HG03565 (cell line): ENCODE measurements at regions not wholly inside any gene's neighbourhood (a gene's known extent, or its start where the extent isn't known, plus 50 kb on each side); places are given as distances from the start of the nearest gene placed in this dataset.
A peak's percentile ranks its signal among the peaks of the same experiment; 100 is the strongest.

Source experiments
- ATAC-seq: cut with Tn5 transposase; IDR thresholded peaks from one replicate; pipeline ENCODE4 v1.9.1; 2021; ENCODE audit warnings: mild to moderate bottlenecking, moderate library complexity; ENCODE audit not compliant: unreplicated experiment

DNA sequence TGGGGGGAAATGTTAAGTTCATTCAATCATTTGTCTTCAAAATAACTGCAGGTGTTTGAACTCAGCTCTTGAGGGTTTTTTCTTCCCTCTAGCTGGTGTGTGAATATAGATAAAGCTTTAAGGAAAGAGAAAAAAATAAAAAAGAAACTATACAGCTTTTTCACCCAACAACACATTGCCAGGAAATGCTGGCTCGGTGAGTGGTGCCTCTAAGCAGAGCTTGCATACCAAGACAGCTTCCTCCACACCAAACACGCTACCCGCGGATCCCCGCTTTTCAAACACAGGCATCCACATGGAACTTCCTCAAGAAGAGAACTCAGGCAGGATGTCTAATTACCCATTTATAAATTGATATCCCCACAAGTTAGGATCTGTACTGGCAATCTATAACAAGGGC, 69.8 kb upstream of the TANK start:
- peak; percentile 30 for ATAC-seq

DNA sequence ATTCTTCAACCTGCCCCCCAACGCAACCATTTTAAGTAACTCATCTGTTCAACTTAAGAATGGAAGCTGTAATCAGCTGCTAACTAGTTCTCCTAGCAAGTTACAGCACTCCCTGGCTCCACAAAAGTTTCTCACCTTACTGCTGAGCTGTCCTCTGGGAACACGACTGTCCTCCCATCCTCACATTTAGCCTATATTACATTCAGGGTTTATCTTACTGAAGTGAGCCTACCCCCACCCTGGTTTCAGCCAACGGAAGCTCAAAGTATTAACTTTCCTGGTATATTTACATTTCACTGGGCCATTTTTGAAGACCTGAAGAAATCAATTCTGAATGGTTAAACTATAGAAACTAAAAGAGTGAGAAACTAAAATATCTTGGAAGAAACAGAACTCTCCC, 64.9 kb upstream of the TANK start:
- no peak for ATAC-seq

DNA sequence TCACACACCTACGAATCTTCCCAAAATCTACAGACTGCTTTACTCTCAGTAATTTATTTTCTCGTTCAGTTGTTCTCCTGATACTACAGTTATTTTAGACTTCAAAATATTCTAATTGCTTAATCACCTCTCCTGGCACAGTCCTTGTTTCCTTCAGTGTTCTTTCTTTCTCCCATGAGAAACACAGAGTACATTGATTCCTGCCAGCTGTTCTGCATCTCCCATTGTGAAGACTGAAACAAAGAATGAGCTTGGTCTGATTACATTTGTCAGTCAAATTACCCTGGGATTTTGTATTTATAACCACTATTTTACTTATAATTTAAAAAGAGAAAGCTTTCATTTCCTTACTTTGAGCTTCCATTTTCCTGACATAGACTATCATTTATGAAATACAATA, 63.9 kb upstream of the TANK start:
- ATAC-seq: no peak

DNA sequence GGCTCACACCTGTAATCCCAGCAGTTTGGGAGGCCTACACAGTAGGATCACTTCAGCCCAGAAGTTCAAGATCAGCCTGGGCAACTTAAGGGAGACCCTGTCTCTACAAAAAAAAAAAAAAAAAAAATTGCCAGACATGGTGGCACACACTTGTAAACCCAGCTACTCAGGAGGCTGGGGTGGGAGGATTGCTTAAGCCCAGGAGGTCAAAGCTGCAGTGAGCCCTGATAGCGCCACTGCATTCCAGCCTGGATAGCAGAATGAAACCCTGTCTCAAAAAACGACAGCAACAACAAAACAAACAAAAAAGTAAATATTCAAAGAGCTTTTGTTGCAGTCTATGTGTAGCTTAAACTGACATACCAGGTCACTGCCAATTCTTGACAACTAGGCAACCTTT, 63.1 kb upstream of the TANK start:
- no peak for ATAC-seq

DNA sequence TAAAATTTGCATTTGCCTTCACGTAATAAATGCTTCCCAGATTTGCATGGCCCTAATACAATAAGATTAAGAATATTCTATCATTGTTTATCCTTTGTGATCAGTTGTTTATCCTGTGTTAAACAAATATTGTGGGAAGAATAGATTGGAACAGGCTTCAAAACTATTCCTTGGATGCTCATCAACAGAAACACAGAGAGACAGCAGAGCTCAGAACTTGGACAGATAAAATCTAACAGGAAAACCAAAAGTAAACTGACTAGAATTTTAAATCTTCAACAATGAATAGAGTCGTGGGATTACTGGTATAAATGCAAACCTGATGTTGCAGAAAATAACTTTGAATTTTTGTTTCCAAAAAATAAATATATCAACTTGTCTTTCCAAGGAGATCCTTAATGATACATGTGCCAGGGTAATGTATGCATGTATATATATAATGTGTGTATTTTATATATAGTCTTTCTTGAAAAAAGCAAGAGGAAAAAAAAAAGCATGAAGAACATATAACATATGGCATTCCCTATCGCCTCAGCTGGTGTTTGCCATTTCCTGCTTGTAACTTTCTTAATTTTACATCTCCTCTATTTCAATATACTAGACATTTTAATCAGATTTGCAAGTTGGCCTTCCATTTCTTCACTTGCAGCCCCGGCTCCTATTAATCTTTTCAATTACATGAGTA, 59.9 kb upstream of the TANK start:
- no peak for ATAC-seq

DNA sequence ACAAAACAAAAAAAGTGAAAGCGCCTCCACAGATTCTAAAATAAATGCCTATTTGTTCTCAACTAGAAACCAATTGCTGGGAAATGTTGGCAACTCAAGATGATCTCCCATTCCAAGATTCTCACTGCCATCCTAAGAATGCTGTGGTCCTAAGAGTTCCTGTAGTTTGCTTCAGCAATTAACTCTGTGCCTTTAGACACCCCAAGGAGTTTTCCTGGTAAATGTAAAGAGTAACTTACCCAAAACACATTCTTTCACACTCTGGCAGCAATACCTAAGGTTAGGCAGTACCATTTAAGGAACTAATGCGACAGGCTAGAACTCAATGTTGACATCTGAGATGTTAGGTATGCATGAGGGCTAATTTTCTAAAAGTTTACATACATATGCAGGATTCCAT, 58.8 kb upstream of the TANK start:
- no peak for ATAC-seq

DNA sequence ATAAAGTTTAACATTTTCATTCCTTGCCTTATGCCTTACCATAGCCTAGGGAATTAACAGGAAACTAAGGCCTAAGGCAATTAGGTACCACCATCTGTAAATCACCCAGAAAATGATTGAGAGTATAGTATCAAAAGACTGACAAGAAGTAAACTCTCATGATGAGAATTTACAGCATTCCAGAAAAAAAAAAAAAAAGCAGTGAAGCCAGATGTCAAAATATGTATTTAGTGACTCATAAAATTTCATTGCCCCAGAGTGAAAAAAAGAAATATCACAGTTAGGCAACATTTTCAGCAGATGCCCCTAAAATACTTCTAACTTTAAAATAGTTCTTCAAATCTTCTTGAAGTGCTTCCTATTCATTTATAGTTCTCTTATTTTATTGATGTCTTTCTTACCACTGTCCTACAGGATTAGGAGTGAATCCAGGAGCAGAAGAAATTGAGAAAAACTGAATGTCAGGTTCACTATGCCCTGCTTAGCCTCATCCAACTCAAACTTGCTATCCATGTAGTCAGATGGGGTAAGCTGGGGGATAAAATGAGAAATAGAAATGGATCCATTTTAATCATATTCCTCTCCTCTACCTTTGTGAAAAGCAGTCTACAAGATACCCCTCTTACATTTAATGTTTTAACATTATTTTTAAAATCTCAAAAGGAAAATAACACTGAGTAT, 57.3 kb upstream of the TANK start:
- no peak for ATAC-seq

DNA sequence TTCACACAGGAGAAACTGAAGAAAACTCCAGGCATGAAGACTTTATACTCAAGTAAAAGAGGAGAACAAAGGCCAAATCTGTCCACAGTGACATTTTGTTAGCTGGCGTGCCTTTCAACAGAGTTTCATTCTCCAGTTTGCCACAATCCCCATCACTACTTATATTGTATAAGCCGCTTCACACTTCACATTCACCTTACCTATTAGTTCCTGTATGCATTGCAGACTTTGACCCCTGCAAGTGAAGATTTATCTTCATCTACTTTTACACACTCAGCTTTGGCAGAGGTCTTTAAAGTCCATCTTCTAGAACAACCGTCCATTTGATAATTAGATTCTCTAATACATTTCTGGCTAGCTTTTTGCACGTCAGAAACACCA, 56.8 kb upstream of the TANK start:
- no peak for ATAC-seq

DNA sequence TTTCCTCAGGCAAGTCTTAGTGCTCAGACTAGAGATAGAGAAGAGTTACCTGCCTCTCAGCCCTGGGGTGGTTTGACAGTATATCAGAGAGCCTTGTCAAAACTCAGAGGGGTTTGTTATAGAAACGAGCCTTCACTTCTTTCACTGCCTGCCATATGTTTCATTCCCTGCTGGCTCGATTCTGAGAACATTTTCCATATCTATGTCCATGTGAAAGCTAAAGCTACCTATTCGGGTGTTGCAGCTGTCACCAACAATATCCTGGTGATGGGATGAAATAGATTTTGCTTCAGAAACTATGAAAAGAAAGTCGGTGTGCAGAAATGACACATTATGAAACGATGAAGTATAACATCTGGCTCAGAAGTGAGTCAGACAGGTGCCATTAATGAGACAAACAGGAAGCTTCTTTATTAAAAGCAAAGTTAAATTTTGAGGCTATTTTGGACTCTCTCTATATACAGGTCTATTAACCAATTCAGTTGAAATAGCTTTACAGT, 56.1 kb upstream of the TANK start:
- peak; percentile 92 for ATAC-seq

DNA sequence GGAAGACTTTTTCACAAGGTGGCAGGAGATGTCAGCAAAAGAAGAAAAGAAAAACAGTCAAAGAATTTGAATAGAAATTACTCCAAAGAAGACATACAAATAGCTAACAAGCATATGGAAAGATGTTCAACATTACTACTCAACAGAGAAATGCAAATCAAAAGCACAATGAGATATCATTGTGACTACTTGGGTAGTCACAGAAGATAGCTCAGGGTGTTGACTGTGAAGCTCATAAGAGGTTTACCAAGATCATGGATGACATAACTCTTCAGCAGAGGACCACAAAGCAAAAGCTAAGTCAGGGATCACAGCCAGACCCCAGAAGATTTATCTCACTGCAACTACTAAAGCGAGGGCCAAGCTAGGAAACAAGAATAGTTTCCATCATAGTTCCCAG, 53.0 kb upstream of the TANK start:
- no peak for ATAC-seq
